ENCODE measurements at regions not wholly inside any gene's neighbourhood (a gene's known extent, or its start where the extent isn't known, plus 50 kb on each side); places are given as distances from the start of the nearest gene placed in this dataset.
"Not testable (repeated sequence)": the region's sequence is repeated elsewhere in the genome, so short reads cannot be mapped to it uniquely, and the experiment has no call there.

DNA sequence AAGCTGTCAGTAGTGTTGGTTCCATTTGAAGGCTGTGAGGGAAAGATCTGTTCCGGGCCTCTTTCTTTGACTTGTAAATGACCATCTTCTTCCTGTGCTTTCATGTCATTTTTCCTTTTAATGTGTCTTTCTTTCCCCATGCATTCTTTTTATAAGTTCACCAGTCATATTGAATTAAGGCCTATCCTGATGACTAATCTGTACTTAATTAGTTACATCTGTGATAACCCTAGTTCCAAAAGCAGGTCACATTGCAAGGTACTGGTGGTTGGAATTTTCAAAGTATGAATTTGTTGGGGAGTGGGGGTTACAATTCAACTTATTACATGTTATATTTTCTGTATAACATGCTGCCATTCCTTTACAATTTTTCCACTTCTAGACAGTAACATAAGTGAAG is 1642.1 kb upstream of the FLRT2 start:
- DNase-seq (ENCODE audit: low read depth in 2 of 2), result no peak

DNA sequence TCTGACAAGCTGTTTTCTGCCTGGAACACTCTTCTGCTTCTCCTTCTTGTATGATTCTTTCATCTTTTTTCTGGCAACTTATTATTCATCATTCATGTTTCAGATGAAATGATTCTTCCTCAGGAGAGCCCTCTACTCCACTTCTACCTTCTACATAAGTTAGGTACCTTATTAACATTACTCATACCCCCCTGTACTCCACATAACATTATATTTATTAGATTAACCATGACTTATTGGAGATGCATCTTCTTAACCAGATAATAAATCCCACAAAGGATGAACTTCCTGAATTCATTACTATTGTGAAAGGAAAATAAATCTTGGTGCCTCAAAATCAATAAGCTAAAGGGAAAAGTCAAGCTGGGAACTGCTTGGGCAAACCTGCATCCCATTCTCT is 1636.5 kb upstream of the FLRT2 start:
- DNase-seq (ENCODE audit: low read depth in 2 of 2), result no peak

DNA sequence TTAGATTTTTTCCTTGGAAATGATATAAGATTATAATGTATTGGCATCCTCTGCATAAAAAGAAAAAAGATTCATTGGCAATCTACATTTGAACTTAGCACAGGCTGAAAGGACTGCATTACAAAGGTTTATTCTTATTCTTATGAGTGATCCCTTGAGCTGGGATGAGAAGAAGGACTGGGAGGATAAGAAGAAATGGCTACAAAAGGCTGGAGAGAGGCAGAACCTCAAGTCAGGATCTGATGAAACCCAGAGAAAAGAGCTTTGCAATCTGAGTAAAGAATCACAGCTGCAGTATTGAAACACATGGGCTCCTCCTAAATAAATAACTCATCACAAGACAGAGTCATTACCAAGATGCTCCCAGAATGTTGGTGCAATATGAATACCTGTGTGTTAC is 1635.4 kb upstream of the FLRT2 start:
- no peak for DNase-seq (ENCODE audit: low read depth in 2 of 2)

DNA sequence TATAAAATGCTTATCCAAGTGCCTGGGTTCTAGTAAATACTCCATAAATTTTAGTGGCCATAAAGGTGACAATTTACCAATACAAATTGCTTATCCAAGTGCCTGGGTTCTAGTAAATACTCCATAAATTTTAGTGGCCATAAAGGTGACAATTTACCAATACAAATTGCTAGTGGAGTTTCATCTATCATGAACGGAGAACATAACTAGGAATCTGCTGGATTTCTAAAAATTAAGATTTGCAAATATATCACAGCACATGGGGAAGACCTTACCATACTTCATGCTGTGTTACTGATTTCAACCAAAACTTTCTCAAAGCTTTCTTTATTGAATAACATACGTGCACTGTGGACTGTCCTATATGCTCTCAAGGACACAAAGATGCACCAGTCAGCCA is 1631.4 kb upstream of the FLRT2 start:
- DNase-seq (ENCODE audit: low read depth in 2 of 2), result not testable (repeated sequence)

DNA sequence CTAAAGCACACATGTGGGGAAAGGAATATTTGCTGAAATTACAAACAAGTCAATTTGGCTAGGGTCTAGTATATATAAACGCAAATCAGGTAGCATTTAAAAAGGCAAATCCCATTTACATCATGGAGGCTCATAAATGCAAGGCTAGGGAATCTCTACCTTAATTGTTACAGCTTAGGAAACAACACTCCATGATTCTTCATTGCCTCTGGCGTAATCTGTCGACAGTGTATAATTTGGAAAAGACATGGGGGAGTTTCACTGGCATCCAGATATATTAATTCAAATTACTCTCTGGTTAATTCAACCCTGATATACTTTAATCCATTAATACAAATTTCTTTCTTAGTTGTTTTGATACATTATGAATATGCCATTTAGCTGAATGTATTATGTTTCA is 1630.2 kb upstream of the FLRT2 start:
- no peak for DNase-seq (ENCODE audit: low read depth in 2 of 2)

DNA sequence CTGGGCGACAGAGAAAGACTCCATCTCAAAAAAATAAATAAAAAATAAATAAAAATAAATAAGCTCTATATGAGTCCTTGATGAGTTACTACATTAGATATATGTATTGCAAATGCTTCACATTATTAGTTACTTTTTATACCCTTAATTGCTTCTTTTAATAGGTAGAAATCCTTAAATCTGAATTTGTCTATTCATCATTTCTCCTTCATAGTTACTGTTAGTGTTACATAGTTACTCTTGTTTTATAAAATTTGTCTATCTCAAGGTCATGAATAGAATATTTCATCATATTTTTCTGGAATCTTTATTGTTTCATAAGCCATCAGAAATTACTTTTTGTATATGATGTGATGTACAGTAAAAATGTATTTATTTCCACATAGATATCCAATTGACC is 1624.8 kb upstream of the FLRT2 start:
- no peak for DNase-seq (ENCODE audit: low read depth in 2 of 2)

DNA sequence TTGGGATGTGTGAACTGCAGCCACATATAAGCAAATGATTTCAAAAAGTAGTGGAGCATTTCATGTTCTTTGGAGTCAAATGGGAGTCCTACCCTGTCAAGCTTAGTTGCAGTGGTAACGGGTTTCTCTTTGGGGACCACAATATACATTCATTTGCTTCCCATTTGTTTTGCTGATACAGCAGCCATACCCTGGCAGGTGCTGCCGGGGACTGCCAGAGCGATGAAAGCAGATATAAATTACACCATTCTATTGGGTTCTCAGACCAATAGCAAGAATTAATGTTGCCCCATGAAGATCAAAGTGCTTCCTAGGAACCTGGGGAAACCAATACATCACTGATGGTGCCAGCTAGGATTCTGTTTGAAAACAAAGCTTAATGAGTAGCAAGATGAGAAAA is 1621.5 kb upstream of the FLRT2 start:
- DNase-seq (ENCODE audit: low read depth in 2 of 2), result no peak

DNA sequence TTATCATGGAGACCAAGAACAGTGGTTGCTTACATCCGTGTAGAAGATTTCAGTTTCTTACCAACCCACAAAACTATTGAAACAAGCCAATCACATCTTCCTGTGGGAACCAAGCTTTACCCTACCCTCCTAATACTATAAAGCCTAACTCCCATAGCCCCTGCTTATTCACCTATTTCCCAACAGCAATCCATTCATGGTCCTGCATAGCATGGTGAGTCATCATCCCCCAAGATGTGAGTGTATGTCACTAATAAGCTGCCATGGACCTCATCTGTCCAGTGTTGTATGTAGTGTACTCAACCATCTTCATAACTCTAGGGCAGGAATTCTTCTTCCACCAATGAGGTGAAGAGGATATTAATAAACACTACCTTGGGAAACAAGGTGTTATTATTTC is 1620.4 kb upstream of the FLRT2 start:
- DNase-seq (ENCODE audit: low read depth in 2 of 2), result no peak

DNA sequence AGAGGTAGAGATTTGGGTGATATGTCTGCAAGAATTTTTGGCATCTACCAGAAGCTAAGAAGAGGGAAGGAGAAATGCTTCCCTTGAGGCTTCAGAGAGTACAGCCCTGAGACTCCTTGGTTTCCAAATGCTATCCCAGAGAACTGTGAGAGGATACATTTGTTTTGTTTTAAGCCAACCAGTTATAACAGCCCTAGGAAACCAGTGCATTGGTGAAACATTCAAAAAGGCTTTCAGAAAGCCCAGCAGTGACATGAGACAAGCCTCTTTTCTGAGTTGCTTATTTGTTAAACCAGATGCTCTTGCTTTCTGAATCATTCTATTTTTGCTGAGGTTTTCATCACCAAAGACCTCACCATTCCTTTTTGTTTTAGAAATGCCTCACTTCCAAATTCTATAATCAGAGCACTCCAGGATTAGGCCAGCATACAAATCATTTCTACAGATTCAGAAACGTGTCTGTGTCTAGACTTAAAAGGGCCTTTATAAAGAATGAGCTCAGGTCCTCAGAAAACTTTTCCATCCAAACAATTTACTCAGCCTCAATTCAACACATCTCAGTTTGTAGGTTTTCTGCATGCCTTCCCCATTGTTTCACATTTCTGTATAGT is 1617.8 kb upstream of the FLRT2 start:
- DNase-seq (ENCODE audit: low read depth in 2 of 2), result no peak

DNA sequence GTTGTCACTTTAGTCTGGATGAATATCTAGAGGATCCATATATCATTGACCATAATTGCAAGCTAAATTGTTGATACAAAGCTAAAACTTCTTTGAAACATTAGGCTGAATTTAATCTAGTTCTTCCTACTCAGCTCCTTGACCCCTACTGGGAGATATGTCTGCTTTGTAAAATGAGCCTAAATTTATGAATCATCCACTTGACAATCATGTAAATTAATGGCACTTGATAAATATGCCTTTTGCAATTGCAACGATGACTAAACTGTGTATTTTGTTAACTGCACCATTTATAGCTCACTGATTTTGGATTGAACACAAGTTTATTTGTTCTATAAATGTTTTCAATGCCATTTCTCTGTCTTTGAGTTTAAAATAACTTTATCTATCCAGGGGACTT is 1616.5 kb upstream of the FLRT2 start:
- DNase-seq (ENCODE audit: low read depth in 2 of 2), result no peak

DNA sequence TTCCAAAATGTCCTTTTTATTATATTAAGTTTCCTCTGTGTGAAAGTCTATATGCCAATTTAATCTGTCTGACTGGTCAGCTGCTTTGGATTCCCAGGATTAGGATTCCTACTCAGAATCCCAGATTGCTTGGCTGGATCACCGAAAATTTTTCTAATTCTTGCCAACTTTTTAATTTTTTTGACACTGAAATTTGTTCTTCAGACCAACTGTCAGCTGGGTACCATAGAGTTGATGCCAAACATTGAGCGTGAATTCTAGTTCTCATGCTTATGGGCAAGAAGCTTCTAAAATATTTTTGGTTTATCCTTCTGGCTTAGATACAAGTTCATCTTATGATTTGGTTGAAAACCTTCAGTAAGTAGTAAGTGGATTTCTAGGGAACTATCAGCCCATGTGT is 1611.4 kb upstream of the FLRT2 start:
- DNase-seq (ENCODE audit: low read depth in 2 of 2), result no peak

DNA sequence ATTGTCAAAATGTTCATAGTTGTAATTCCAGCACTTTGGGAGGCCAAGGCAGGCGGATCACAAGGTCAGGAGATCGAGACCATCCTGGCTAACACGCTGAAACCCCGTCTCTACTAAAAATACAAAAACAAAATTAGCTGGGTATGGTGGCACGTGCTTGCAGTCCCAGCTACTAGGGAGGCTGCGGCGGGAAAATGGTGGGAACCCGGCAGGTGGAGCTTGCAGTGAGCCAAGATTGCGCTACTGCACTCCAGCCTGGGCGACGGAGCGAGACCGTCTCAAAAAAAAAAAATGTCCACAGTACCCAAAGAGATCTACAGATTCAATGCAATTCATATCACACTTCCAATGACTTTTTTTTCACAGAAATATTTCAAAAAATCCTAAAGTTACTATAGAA is 1610.3 kb upstream of the FLRT2 start:
- DNase-seq (ENCODE audit: low read depth in 2 of 2), result not testable (repeated sequence)

DNA sequence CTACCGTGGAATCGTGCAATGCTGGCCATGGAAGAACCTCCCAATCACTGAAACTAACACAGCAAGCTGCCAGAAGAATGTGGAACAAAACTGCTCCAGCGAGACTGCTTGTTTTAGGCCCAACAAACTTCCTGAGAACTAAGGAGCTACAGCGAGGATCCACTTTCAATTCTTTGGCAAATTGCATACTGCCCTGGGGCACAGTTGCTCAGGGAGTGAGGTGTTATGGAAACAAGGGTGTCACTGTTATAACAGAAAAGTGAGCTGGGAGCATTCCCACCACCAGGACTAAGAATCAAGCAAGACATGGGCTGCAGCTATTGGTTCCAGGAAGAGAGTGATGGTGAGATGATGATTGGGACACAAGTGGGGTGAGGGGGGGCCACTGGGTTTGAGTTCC is 1606.1 kb upstream of the FLRT2 start:
- no peak for DNase-seq (ENCODE audit: low read depth in 2 of 2)

DNA sequence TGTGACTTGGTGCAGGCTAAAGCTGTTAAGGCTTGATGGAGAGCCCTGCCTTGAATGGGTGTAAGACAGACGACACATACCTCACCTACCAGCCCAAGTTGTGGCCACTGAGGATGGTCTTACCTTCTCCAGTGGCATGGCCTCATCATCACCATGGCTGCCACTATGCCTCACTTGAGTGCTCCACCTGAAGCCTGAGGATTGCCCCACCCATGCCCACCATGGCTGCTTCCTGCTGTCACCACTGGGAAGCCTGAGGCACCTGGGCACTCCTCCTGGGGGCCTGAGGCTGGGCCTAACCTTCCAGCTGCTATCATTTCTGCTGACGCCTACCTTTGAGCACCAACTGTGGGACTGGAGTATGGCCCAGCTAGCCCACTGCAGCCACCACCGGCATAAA is 1605.7 kb upstream of the FLRT2 start:
- DNase-seq (ENCODE audit: low read depth in 2 of 2), result no peak

DNA sequence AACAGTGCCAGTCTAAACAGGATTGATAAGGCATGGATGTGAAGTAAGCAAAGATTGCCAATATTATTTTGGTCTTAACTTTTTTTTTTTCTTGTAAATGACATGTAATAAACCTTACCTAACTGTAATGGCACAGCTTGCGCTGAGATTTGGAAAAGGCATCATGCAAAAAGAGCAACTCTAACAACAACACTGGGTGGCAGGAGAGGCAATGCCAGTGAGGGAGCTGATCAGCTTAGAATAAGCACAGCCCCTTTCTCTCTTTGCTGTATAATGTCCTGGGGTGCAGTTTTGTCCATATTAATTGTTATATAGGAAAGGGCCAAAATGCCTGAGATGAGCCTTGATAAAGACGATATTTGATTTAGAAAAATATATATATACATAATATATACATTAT is 1589.7 kb upstream of the FLRT2 start:
- DNase-seq (ENCODE audit: low read depth in 2 of 2), result no peak

DNA sequence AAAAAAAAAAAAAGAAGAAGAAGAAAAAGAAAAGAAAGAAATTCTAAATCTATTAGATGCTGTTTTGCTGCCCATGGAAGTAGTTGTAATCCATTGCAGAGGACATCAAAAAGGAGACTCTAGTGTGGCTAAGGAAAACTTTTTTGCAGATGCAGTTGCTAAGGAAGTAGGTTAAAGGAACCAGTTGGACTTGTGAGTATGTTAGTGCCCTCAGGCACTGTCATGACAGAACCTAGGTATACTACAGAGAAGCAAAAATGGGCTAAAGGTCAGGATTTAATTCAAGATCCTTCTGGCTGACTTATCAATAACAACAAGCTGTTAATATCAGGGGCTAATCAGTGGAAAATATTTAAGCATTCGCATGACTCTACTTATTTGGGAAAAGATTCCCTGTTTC is 1571.6 kb upstream of the FLRT2 start:
- DNase-seq (ENCODE audit: low read depth in 2 of 2), result no peak

DNA sequence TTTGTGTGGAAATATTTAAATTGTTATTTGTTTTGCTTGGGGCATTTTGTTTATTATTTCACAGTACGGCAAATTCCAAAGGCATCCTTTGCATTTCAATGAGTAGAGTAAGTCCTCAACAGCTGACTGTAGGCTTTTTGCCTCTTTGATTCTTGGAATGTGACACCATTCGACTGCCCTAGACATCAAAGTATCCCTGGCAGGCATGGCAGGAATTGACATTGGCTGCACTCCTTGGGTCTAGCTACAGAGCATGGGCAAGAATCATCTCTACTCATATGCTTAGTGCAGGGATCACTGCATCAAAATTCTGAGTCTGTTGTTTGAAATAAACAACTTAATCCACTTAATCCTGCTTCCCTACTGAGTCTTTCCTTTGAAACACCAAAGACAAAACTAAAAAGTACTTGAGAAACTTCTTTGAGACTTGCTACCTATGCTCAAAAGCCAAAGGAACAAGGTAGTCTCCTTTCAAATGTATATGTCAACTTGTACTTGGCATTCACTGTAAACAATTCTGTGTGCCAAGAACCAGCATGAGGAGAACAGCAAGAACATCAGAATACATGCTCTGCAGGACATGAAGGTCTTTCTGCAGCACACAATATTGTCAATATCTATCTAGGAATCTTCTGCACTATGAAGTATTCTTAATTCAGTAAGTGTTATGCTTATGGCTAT is 1569.0 kb upstream of the FLRT2 start:
- DNase-seq (ENCODE audit: low read depth in 2 of 2), result no peak

DNA sequence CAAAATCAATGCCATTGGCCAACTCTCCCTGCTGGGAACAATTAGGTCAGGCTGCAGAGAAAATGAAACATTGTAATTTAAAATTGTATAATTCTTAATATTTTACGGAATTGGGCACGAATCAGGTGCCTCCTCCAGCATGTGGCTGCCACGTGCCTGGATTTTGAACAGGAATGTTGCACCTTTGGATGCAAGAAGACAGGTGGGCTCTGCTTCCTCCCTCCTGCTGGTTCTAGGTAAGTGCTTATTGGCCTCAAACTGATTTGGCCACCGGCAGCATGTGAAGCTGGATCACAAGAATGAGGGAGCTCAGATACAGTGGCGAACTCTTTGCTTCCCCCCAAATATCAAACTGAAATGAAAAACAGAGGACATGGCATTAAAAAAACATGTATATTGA is 1559.9 kb upstream of the FLRT2 start:
- DNase-seq (ENCODE audit: low read depth in 2 of 2), result no peak

DNA sequence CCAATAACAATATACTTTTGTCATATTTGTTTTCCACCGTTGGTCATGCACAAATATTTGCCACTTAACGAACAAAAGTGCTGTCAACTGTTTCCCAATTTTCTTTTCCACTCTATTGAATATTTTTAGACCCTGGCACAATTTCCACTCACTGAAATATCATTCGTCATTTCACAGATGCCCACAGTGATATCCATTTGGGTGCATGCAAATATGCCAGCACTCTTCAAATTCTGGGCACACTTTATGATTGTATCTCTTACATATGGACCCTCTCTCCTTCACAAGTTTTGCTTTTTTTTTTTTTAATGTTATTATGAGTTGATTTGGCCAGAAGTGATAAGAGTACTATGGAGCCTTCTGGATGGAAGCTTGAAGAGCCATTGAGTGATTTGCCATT is 1557.3 kb upstream of the FLRT2 start:
- no peak for DNase-seq (ENCODE audit: low read depth in 2 of 2)

DNA sequence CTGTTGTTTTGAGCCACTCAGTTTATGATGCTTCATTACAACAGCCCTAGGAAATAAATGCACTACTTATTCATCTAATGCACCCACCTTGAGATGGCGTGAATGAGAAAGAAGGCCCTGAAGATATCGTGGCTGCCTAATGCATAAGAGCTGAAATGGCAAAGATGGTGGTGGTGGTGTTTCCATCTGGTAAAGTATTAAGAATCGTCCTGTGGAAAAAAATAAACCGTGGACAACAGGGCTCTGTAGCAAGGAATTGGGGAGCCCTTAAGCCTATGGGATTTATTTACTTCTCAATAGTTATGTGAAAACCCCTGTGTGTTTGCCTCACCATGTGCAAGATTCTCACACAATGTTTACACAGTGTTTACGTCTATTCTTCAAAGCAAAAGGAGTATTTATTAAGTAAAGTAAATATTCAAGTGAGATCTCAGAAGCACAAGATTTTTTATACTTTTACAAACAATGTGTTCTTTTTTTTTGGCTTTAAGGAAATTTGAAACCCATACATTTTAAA is 1555.2 kb upstream of the FLRT2 start:
- no peak for DNase-seq (ENCODE audit: low read depth in 2 of 2)

DNA sequence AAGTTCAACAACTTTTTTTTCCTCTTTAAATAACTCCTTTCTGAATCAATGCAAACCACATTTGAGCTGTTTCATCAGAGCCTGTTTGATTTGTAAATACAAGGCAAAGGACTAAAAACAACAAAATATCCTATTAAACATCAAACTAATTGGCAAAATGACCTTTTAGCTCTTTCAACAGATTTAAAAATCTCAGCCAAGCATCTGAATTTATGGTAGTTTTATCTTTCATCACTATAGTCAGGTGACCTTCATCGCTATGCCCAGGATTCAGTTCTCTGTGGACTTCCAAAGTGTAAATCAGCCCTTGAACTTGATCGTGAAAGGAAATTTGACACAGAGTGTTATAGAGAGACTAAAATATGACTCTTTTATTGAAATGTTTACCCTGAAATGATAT is 1554.5 kb upstream of the FLRT2 start:
- no peak for DNase-seq (ENCODE audit: low read depth in 2 of 2)

DNA sequence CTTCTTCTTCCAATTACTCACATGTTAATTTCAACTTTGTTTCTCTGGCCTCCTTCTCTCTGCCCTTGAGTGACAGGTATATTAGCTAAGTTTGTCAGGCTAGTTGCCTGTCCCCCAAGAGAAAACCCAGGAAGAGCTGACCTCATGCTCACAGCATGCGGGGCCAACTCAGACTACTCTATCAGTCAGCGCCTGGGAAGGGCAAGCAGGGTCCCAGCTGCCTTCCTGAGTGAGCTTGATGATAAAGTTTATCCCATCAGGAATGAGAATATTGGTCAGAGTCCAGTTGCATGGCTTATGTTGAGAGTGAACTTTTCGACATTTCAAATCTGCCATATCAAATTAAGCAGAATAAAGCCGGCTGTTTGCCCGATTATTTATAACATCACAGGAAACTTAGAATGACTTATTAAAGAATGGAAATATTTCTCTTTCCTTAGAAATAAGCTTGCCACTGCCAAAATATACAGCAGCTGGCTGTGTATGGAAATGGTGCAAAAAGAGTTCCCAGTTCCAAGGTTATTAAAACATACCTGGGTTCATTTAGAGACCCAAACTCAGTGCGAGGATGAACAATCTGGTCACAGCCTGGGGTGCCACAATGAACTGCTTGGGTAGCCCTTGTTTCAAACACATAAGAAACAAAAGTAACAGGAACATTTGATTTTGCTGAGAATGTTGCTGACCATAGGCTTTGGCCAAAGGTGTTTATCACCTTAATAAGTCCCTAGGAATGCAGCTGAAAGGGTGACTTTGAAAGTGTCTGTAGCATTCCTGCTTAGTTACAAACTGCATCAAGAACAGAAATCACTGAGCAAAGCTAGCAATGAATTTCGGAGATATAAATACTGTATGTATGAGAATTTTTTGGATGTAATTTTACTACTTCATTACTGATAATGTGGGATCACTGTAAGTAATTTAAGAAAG is 1553.8 kb upstream of the FLRT2 start:
- DNase-seq (ENCODE audit: low read depth in 2 of 2), result no peak

DNA sequence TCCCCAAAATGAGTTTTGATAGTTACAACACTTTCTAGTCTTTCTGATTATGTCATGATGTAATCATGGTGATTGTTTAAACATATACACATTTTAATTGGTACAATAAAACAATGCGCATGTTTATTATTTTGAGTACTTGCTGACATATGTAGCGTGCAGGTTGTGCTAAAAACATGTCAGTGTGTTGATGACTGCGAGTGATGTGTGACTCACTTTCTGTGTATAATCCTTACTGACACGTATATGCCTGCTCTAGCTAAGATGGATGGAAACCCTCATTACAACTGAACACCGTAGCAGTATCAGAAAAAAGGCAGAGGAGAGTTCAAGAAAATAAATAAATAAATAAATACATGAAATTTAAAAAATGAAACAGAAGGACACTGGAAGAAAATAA is 1552.4 kb upstream of the FLRT2 start:
- DNase-seq (ENCODE audit: low read depth in 2 of 2), result no peak
